Nephron (organoid): ENCODE measurements at regions not wholly inside any gene's neighbourhood (a gene's known extent, or its start where the extent isn't known, plus 50 kb on each side); places are given as distances from the start of the nearest gene placed in this dataset.
A peak's percentile ranks its signal among the peaks of the same experiment; 100 is the strongest.
"Not testable (repeated sequence)": the region's sequence is repeated elsewhere in the genome, so short reads cannot be mapped to it uniquely, and the experiment has no call there.

Experiments used
- H3K27ac Mint-ChIP-seq, 3 experiments: 2 replicates each; pipeline ENCODE4 v1.8.0; 2020; ENCODE audit warnings: mixed read lengths in 3 of 3, mild to moderate bottlenecking in 2 of 3, moderate library complexity in 1 of 3
- H3K27me3 Mint-ChIP-seq: 2 replicates; pipeline ENCODE4 v1.8.0; 2021; ENCODE audit warnings: low read depth, mild to moderate bottlenecking, moderate library complexity, mixed read lengths
- H3K36me3 Mint-ChIP-seq: 2 replicates; pipeline ENCODE4 v1.8.0; 2020; ENCODE audit warnings: low read depth, mixed read lengths
- H3K4me1 Mint-ChIP-seq: 2 replicates; pipeline ENCODE4 v1.8.0; 2020; ENCODE audit warnings: mixed read lengths
- H3K4me3 Mint-ChIP-seq, 3 experiments: 2 replicates each; pipeline ENCODE4 v1.8.0; 2020; ENCODE audit warnings: mild to moderate bottlenecking in 3 of 3, mixed read lengths in 3 of 3, moderate library complexity in 2 of 3
- H3K9me3 Mint-ChIP-seq: 2 replicates; pipeline ENCODE4 v1.8.0; 2020; ENCODE audit warnings: mixed read lengths
- TF ChIP-seq, protein P1 (sequence below), 3 experiments: fragments of 200-600 bp; sonication (generic); IDR thresholded peaks; one replicate each; pipeline ENCODE4 v1.5.0; 2021; ENCODE audit warnings: antibody characterized with exemption in 3 of 3; ENCODE audit not compliant: unreplicated experiment in 3 of 3

DNA sequence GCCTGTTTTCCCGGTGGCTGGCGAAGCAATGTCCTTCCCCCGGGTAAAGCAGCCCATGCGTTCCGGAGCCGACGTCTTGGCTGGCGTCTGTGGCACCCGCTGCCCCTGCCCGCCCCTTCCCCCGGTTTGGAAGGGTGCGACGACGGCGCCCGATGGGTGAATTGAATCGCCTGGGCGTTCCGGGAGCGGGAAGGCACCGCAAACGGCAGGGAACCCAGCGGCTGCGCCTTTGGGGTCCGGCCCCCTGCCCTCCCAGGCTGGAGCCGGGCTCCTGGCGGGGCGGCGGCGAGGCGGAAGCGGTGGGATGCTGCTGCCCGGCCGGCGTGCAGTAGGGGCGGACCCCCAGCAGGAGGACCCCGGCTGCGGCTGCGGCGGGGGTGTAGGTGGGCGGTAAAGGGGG, 123.6 kb upstream of the RHOU start:
- not testable (repeated sequence) for H3K4me1 Mint-ChIP-seq, H3K36me3 Mint-ChIP-seq, H3K4me3 Mint-ChIP-seq, H3K9me3 Mint-ChIP-seq, H3K27ac Mint-ChIP-seq, H3K27me3 Mint-ChIP-seq

DNA sequence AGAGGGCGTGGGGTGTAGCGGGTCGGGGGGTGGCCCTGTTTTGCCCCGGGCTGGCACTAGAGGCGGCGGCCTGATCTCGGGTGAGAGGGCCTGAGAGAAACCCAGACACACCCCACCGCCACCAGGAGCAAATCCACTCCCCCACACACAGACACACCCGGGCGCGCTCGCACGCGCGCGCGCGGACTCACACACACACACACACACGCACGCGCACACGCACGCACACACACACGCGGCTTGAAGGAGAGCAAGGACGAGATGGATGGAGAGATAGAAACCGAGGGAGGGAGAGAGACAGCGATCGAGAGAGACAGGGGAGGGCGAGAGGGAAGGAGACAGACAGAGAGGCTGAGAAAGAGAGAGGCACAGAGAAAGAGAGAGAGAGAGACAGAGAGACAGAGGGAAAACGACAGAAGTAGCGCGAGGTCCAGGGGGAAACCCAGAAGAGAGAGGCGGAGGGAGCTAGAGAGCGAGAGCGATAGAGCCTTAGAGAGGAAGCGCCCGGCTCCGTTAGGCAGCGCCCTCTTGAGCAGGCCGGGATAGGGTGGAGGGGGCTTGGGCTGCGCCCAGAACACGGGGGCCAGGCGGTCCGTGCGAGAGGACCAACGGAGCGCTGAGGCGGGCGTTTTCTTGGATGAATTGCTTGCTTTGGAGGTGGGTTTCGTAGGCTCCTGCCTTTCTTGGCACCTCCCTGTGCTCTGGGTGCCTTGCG, 113.1 kb upstream of the RHOU start:
- not testable (repeated sequence) for H3K27ac Mint-ChIP-seq, H3K36me3 Mint-ChIP-seq, H3K4me1 Mint-ChIP-seq, H3K27me3 Mint-ChIP-seq, H3K9me3 Mint-ChIP-seq
- peak overlapping the region in 2 of 3 experiments; percentile 51 to 62 for H3K4me3 Mint-ChIP-seq

DNA sequence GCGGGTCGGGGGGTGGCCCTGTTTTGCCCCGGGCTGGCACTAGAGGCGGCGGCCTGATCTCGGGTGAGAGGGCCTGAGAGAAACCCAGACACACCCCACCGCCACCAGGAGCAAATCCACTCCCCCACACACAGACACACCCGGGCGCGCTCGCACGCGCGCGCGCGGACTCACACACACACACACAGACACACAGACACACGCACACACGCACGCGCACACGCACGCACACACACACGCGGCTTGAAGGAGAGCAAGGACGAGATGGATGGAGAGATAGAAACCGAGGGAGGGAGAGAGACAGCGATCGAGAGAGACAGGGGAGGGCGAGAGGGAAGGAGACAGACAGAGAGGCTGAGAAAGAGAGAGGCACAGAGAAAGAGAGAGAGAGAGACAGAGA, 108.8 kb upstream of the RHOU start:
- not testable (repeated sequence) for H3K4me1 Mint-ChIP-seq, H3K36me3 Mint-ChIP-seq, H3K27ac Mint-ChIP-seq, H3K4me3 Mint-ChIP-seq, H3K27me3 Mint-ChIP-seq, H3K9me3 Mint-ChIP-seq

DNA sequence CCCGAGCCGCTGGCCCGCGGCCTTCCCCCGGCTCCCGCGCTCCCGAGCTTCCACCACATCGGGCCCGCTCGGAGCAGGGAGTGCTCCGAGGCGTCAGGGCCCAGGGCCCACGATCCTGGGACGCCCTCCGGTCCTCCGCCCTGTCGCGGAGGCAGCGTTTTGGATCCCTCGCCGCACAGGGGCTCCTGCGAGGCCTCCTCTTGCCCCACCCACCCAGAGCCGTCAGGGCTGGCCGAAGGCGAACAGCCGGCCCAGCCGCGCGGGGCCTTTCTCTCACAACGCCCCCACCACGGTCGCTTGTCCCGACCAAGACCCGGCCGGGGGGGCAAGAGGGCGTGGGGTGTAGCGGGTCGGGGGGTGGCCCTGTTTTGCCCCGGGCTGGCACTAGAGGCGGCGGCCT, 102.4 kb upstream of the RHOU start:
- not testable (repeated sequence) for H3K4me3 Mint-ChIP-seq, H3K36me3 Mint-ChIP-seq, H3K27ac Mint-ChIP-seq, H3K9me3 Mint-ChIP-seq, H3K27me3 Mint-ChIP-seq, H3K4me1 Mint-ChIP-seq

DNA sequence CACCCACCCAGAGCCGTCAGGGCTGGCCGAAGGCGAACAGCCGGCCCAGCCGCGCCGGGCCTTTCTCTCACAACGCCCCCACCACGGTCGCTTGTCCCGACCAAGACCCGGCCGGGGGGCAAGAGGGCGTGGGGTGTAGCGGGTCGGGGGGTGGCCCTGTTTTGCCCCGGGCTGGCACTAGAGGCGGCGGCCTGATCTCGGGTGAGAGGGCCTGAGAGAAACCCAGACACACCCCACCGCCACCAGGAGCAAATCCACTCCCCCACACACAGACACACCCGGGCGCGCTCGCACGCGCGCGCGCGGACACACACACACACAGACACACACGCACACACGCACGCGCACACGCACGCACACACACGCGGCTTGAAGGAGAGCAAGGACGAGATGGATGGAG, 100.0 kb upstream of the RHOU start:
- not testable (repeated sequence) for H3K36me3 Mint-ChIP-seq, H3K9me3 Mint-ChIP-seq, H3K27me3 Mint-ChIP-seq, H3K4me3 Mint-ChIP-seq, H3K4me1 Mint-ChIP-seq, H3K27ac Mint-ChIP-seq

DNA sequence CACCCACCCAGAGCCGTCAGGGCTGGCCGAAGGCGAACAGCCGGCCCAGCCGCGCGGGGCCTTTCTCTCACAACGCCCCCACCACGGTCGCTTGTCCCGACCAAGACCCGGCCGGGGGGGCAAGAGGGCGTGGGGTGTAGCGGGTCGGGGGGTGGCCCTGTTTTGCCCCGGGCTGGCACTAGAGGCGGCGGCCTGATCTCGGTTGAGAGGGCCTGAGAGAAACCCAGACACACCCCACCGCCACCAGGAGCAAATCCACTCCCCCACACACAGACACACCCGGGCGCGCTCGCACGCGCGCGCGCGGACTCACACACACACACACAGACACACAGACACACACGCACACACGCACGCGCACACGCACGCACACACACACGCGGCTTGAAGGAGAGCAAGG, 97.8 kb upstream of the RHOU start:
- not testable (repeated sequence) for H3K27ac Mint-ChIP-seq, H3K27me3 Mint-ChIP-seq, H3K9me3 Mint-ChIP-seq, H3K4me1 Mint-ChIP-seq, H3K36me3 Mint-ChIP-seq, H3K4me3 Mint-ChIP-seq

DNA sequence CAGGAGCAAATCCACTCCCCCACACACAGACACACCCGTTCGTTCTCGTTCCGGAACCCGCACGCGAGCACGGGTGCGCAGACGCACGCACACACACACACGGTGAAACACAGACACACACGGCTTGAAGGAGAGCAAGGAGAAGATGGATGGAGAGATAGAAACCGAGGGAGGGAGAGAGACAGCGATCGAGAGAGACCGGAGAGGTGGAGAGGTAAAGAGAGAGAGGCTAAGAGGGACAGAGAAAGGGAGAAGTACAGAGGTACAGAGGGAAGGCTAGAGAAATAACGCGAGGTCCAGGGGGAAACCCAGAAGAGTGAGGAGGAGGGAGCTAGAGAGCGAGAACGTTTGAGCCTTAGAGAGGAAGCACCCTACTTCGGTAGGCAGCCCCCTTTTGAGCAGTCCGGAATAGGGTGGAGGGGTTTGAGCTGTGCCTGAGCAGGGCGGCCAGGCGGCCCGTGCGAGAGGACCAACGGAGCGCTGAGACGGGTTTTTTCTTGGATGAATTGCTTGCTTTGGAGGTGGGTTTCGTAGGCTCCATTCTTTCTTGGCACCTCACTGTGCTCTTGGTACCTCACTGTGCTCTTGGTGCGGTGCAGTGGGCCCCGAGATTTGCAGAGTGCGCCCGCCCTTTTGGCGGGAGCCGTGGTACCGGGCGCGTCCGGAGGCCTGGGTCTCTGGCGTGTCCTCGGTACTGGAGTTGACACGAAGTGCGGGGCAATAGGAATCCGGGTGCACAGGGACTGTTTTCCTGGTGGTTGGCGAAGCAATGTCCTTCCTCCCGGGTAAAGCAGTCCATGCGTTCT, 88.4 kb upstream of the RHOU start:
- peaks cover 55% of the 10 kb centered on the region for H3K27me3 Mint-ChIP-seq
- peaks cover 27% of the 10 kb centered on the region for H3K4me1 Mint-ChIP-seq
- H3K36me3 Mint-ChIP-seq, result no peaks in the 10 kb centered on the region
- peak overlapping the region; percentile 87 to 90 (median 90) for H3K4me3 Mint-ChIP-seq
- TF ChIP-seq, protein P1, sequence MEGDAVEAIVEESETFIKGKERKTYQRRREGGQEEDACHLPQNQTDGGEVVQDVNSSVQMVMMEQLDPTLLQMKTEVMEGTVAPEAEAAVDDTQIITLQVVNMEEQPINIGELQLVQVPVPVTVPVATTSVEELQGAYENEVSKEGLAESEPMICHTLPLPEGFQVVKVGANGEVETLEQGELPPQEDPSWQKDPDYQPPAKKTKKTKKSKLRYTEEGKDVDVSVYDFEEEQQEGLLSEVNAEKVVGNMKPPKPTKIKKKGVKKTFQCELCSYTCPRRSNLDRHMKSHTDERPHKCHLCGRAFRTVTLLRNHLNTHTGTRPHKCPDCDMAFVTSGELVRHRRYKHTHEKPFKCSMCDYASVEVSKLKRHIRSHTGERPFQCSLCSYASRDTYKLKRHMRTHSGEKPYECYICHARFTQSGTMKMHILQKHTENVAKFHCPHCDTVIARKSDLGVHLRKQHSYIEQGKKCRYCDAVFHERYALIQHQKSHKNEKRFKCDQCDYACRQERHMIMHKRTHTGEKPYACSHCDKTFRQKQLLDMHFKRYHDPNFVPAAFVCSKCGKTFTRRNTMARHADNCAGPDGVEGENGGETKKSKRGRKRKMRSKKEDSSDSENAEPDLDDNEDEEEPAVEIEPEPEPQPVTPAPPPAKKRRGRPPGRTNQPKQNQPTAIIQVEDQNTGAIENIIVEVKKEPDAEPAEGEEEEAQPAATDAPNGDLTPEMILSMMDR (IDR thresholded peaks at IDR 0.05; ENCODE audit: unreplicated experiment in 3 of 3), result no peak
- H3K9me3 Mint-ChIP-seq, result no peaks in the 10 kb centered on the region
- peak overlapping the region in 2 of 3 experiments; percentile 9 to 37 for H3K27ac Mint-ChIP-seq

DNA sequence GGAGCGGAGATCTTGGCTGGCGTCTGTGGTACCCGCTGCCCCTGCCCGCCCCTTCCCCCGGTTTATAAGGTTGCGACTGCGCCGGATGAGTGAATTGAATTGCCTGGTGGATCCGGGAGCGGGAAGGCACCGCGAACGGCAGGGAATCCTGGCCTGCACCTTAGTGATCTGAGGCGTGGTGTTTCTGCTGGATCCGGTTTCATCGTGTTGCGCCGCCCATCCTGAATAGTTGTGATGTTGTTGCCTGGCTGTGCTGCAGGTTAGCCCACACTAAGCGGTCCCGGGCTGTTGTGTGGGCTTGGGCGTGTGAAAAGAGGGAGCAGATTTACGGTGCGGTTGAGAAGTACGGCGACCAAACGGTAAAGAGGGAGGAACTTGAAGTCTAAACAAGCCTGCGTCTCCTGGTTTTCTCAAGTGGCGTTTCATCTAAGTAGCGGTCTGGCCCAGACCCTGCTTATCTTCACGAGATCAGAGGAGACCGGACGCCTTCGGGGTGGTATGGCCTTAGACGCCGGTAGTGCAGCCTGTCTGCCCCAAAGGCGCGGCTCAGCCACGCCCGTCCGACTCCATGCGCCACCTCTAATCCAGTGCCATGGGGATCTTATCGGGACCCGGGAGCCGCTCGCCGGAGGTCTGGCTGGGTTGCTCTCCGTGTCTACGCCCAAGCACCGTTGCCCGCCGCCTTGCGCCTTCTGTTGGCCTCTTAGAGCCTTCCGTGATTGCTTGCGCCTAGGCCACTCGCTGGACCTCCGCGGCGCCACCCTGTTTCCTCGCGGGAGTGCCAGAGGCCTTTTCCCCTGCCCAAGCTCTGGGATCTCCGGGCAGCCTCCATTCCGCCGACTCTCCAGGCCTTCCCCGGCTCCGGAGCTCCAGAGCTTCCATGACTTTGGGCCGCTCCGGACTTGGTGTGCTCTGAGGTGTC, 87.5 kb upstream of the RHOU start:
- H3K27ac Mint-ChIP-seq, result peak overlapping the region; percentile 23 to 37 (median 33)
- H3K9me3 Mint-ChIP-seq, result no peaks in the 10 kb centered on the region
- H3K4me3 Mint-ChIP-seq, result peak overlapping the region; percentile 87 to 90 (median 90)
- TF ChIP-seq, protein P1 (IDR thresholded peaks at IDR 0.05; ENCODE audit: unreplicated experiment in 3 of 3), result no peak
- peaks cover 61% of the 10 kb centered on the region for H3K27me3 Mint-ChIP-seq
- peaks cover 27% of the 10 kb centered on the region for H3K4me1 Mint-ChIP-seq
- H3K36me3 Mint-ChIP-seq, result no peaks in the 10 kb centered on the region
